Calu3 (cell line): ENCODE measurements at regions not wholly inside any gene's neighbourhood (a gene's known extent, or its start where the extent isn't known, plus 50 kb on each side); places are given as distances from the start of the nearest gene placed in this dataset.

Source experiments
- BruUV-seq: library from RNA; stranded (reverse); fragments of 400-500 nt; replicated peaks from 2 replicates; lab custom pipeline; 2021; lab: Mats Ljungman, UMichigan
- CTCF ChIA-PET: fragments of 300-600 bp; sonication (Branson Sonifier 250); formaldehyde crosslinking; loops from one replicate; lab custom pipeline; 2022; ENCODE audit warnings: antibody characterized with exemption; lab: Charles Lee
- DNase-seq: peaks from one replicate; pipeline ENCODE4 v3.0.0; 2022
- H3K27ac Mint-ChIP-seq: one replicate; pipeline ENCODE4 v1.8.0; 2022; ENCODE audit warnings: mixed read lengths; ENCODE audit not compliant: unreplicated experiment
- H3K27me3 Mint-ChIP-seq: one replicate; pipeline ENCODE4 v1.8.0; 2022; ENCODE audit warnings: mixed read lengths; ENCODE audit not compliant: unreplicated experiment
- H3K36me3 Mint-ChIP-seq: one replicate; pipeline ENCODE4 v1.8.0; 2022; ENCODE audit warnings: mild to moderate bottlenecking, moderate library complexity, mixed read lengths; ENCODE audit not compliant: insufficient read depth, unreplicated experiment
- H3K4me1 Mint-ChIP-seq: one replicate; pipeline ENCODE4 v1.8.0; 2022; ENCODE audit warnings: mild to moderate bottlenecking, low read depth, mixed read lengths; ENCODE audit not compliant: unreplicated experiment
- H3K4me3 Mint-ChIP-seq: one replicate; pipeline ENCODE4 v1.8.0; 2022; ENCODE audit warnings: mild to moderate bottlenecking, low read depth, moderate library complexity, mixed read lengths; ENCODE audit not compliant: unreplicated experiment
- H3K9me3 Mint-ChIP-seq: one replicate; pipeline ENCODE4 v1.8.0; 2022; ENCODE audit warnings: low read depth, mixed read lengths; ENCODE audit not compliant: unreplicated experiment
- intact Hi-C: fragments of 100-400 bp; cut with micrococcal nuclease; formaldehyde crosslinking; loops from one replicate; pipeline ENCODE4 v1.10.0; 2022; ENCODE audit not compliant: unreplicated experiment
- TF ChIP-seq, protein P1 (sequence below): fragments of 200-600 bp; IDR thresholded peaks from one replicate; pipeline ENCODE4 v1.8.0; 2022; ENCODE audit warnings: antibody characterized with exemption; ENCODE audit not compliant: unreplicated experiment

GRCh38 chr2:181253438-181253837, 203.7 kb upstream of the ITGA4 start:
- Mint-ChIP-seq H3K27ac (no peak overlapping the region), H3K4me3 (no peak overlapping the region), H3K4me1 (peaks cover 11% of the 10 kb centered on the region), H3K27me3 (no peaks in the 10 kb centered on the region), H3K9me3 (no peaks in the 10 kb centered on the region), H3K36me3 (no peaks in the 10 kb centered on the region)
- CTCF ChIA-PET, result no interaction called here
- intact Hi-C loops, result no loop called here
- BruUV-seq, result no TSS peak
- no peak for DNase-seq
- TF ChIP-seq, protein P1, sequence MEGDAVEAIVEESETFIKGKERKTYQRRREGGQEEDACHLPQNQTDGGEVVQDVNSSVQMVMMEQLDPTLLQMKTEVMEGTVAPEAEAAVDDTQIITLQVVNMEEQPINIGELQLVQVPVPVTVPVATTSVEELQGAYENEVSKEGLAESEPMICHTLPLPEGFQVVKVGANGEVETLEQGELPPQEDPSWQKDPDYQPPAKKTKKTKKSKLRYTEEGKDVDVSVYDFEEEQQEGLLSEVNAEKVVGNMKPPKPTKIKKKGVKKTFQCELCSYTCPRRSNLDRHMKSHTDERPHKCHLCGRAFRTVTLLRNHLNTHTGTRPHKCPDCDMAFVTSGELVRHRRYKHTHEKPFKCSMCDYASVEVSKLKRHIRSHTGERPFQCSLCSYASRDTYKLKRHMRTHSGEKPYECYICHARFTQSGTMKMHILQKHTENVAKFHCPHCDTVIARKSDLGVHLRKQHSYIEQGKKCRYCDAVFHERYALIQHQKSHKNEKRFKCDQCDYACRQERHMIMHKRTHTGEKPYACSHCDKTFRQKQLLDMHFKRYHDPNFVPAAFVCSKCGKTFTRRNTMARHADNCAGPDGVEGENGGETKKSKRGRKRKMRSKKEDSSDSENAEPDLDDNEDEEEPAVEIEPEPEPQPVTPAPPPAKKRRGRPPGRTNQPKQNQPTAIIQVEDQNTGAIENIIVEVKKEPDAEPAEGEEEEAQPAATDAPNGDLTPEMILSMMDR, result no peak

DNA sequence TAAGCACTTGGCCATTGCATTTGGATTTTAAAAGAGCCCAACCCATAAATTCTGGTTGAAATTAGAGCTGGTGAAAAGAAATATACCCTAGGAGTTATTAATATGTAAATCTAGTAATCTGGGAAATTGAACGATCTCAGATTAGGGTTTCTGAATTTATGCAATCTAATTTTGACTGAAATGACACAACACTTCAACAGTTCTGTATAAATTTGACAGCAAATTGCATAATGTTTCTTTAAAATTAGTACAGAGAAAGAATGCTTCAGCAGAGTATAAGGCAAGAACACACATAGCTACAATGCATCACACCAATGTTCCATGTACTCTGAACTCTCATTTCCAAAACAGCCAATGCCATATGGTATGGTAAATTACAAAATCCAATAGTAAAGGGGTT, 201.5 kb upstream of the ITGA4 start:
- TF ChIP-seq, protein P1, result no peak
- H3K4me1 Mint-ChIP-seq, result peaks cover 22% of the 10 kb centered on the region
- intact Hi-C loops, result no loop called here
- H3K9me3 Mint-ChIP-seq, result no peaks in the 10 kb centered on the region
- CTCF ChIA-PET, result no interaction called here
- H3K36me3 Mint-ChIP-seq, result no peaks in the 10 kb centered on the region
- H3K4me3 Mint-ChIP-seq, result no peak overlapping the region
- no peaks in the 10 kb centered on the region for H3K27me3 Mint-ChIP-seq
- no peak overlapping the region for H3K27ac Mint-ChIP-seq
- no peak for DNase-seq
- BruUV-seq, result no TSS peak

DNA sequence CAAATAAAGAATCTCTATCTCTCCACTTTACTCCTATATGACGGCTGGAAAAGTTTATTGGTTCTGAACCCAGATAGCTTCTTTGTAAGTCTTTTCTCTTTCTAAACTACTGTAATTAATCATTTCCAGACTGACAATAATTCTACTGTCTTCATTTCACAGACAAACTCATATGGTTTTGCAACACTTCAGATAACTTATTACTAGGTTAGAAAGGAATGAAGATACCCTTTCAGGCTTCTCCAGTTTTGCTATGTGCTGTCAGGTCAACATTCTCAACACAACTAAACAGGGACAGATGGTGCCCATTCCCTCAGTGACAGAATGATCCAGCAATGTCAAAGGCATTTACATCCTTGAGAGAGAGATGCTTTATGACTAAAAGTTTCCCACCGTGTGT, 198.5 kb upstream of the ITGA4 start:
- H3K9me3 Mint-ChIP-seq, result no peaks in the 10 kb centered on the region
- TF ChIP-seq, protein P1, result no peak
- no TSS peak for BruUV-seq
- intact Hi-C loops, result no loop called here
- no peaks in the 10 kb centered on the region for H3K36me3 Mint-ChIP-seq
- no peaks in the 10 kb centered on the region for H3K27me3 Mint-ChIP-seq
- DNase-seq, result peak; percentile 32
- CTCF ChIA-PET, result no interaction called here
- H3K27ac Mint-ChIP-seq, result peak overlapping the region; percentile 50
- no peak overlapping the region for H3K4me3 Mint-ChIP-seq
- H3K4me1 Mint-ChIP-seq, result peaks cover 30% of the 10 kb centered on the region

DNA sequence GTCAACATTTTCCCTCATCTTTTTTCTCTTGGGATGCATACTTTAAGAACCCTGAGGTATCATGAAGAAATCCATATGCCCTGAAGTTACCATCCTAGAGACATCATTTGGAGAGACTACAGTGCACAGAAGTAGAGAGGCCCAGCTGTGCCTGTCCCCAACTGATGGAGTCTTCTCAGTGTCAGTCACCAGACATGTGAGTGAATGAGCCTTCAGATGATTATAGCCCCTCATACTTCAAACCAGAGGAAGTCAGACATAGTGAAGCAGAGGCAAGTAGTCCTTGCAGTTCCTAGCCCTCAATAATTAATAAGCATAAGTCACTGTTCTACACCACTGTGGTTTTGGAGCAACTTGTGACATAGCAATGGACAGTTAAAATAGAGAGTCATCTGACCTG, 194.4 kb upstream of the ITGA4 start:
- H3K4me3 Mint-ChIP-seq, result no peak overlapping the region
- H3K27me3 Mint-ChIP-seq, result no peaks in the 10 kb centered on the region
- BruUV-seq, result no TSS peak
- CTCF ChIA-PET, result no interaction called here
- H3K36me3 Mint-ChIP-seq, result no peaks in the 10 kb centered on the region
- no peaks in the 10 kb centered on the region for H3K9me3 Mint-ChIP-seq
- intact Hi-C loops, result no loop called here
- TF ChIP-seq, protein P1, result no peak
- no peak overlapping the region for H3K27ac Mint-ChIP-seq
- peaks cover 30% of the 10 kb centered on the region for H3K4me1 Mint-ChIP-seq
- no peak for DNase-seq
